Tibial nerve (tissue), 4 donors: ENCODE measurements at regions not wholly inside any gene's neighbourhood (a gene's known extent, or its start where the extent isn't known, plus 50 kb on each side); places are given as distances from the start of the nearest gene placed in this dataset.
"Not testable (repeated sequence)": the region's sequence is repeated elsewhere in the genome, so short reads cannot be mapped to it uniquely, and the experiment has no call there.

Experiments used
- EP300 ChIP-seq, 2 donors: sonication (generic); formaldehyde crosslinking; IDR thresholded peaks; one replicate each; pipeline ENCODE4 v1.6.1; 2017; ENCODE audit warnings: antibody characterized with exemption in 2 of 2, mild to moderate bottlenecking in 1 of 2
- POLR2A ChIP-seq, 2 donors: fragments of 450-650 bp; IDR thresholded peaks; one replicate each; pipeline ENCODE4 v1.6.1; 2017; ENCODE audit warnings: antibody characterized with exemption in 2 of 2, mild to moderate bottlenecking in 2 of 2, moderate library complexity in 2 of 2
- TF ChIP-seq, protein P1 (sequence below), 5 experiments: fragments of 200-600 bp in 3 of 5; fragments of 450-650 bp in 2 of 5; sonication (generic) in 3 of 5; IDR thresholded peaks; one replicate each; pipeline ENCODE4 v1.5.1; 2016 to 2019; ENCODE audit warnings: antibody characterized with exemption in 5 of 5, mild to moderate bottlenecking in 3 of 5, moderate library complexity in 2 of 5

DNA sequence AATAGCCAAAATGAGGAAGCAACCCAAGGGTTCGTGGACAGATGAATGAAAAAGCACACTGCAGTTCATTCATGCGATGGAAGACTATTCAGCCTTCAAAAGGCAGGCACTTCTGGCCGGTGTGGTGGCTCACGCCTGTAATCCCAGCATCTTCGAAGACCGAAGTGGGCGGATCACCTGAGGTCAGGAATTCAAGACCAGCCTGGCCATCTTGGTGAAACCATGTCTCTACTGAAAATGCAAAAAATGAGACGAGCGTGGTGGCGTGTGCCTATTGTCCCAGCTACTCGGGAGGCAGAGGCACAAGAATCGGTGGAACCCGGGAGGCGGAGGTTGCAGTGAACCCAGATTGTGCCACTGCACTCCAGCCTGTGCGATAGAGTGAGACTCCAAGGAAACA is 114.1 kb upstream of the HMX1 start:
- TF ChIP-seq, protein P1, sequence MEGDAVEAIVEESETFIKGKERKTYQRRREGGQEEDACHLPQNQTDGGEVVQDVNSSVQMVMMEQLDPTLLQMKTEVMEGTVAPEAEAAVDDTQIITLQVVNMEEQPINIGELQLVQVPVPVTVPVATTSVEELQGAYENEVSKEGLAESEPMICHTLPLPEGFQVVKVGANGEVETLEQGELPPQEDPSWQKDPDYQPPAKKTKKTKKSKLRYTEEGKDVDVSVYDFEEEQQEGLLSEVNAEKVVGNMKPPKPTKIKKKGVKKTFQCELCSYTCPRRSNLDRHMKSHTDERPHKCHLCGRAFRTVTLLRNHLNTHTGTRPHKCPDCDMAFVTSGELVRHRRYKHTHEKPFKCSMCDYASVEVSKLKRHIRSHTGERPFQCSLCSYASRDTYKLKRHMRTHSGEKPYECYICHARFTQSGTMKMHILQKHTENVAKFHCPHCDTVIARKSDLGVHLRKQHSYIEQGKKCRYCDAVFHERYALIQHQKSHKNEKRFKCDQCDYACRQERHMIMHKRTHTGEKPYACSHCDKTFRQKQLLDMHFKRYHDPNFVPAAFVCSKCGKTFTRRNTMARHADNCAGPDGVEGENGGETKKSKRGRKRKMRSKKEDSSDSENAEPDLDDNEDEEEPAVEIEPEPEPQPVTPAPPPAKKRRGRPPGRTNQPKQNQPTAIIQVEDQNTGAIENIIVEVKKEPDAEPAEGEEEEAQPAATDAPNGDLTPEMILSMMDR (IDR thresholded peaks at IDR 0.05), result not testable (repeated sequence)
- not testable (repeated sequence) for TF ChIP-seq POLR2A, EP300 (IDR thresholded peaks at IDR 0.05)
